ENCODE measurements at regions not wholly inside any gene's neighbourhood (a gene's known extent, or its start where the extent isn't known, plus 50 kb on each side); places are given as distances from the start of the nearest gene placed in this dataset.

DNA sequence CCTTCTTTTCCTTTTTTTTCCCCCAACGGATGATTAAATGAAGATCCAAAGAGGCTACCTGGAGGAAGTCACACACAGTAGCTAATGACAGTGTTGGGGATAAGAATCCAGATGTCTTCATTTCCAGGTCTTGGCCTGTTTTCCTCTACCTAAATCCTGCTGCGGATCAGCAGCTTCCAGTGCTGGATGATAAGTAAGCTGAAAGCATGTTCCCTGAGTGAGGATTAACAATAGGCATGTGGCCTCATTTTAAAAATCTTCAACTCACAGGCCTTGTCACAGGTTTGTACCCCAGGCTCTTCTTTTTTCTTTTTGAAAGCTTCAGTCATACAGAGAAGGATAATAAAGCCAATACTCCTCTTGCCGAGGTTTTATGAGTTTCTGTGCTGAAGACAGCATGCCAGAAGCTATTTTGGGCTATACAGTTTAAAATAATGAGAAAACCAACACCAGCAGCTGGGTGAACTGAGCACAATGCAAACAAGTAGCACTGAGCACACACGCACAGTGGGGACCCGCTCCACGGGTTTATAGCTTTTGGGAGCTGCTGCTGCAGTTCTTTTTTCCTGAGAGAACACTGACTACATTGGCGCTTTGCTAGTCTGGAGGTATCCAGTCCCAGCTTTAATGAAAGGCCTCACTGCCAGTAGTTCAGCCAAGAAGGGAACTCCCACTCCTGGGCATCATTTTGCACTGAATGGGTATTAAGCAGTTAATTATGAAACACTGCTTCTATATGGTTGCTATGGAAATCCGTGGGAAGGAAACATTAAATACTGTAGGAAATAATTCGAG is 184.2 kb upstream of the CTSO start:
- Histone ChIP-seq H3K36me3 (ENCODE audit: control insufficient read depth in 3 of 3, insufficient read depth in 2 of 3, low read depth in 1 of 3, low read length in 3 of 3) (no peaks in the 10 kb centered on the region), H3K27me3 (ENCODE audit: control insufficient read depth in 3 of 3, insufficient read depth in 3 of 3, low read length in 3 of 3) (no peaks in the 10 kb centered on the region), H3K9me3 (ENCODE audit: control insufficient read depth in 2 of 2, insufficient read depth in 1 of 2, low read depth in 1 of 2, low read length in 1 of 2) (no peaks in the 10 kb centered on the region), H3K4me3 (ENCODE audit: low read depth in 1 of 3, low read length in 3 of 3) (no peak overlapping the region), H3K4me1 (ENCODE audit: control insufficient read depth in 3 of 3, insufficient read depth in 2 of 3, low read depth in 1 of 3, low read length in 2 of 3) (no peaks in the 10 kb centered on the region), H3K27ac (ENCODE audit: low read depth in 1 of 3, low read length in 2 of 3) (no peak overlapping the region)
- WGBS, 3 donors: 60 to 66% (median 62%) methylated on average over 9 of the region's 9 CpGs
- FAIRE-seq: no peak
- no peak for DNase-seq

DNA sequence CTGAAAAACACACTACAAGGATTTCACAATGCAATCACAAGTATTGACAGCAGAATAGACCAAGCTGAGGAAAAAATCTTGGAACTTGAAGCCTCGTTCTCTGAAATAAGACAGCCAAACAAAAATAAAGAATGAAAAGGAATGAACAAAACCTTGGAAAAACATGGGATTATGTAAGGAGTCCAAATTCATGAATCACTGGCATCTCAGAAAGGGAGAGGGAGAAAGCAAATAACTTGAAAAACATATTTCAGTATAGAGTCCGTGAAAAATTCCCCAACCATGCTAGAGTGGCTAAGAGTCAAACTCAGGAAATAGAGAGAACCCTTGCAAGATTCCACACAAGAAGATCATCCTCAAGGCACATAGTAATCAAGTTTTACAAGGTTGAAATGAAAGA is 178.5 kb upstream of the CTSO start:
- H3K4me3 ChIP-seq (ENCODE audit: low read depth in 1 of 3, low read length in 3 of 3): no peak overlapping the region
- H3K27me3 ChIP-seq (ENCODE audit: control insufficient read depth in 3 of 3, insufficient read depth in 3 of 3, low read length in 3 of 3): no peaks in the 10 kb centered on the region
- no peak overlapping the region for H3K27ac ChIP-seq (ENCODE audit: low read depth in 1 of 3, low read length in 2 of 3)
- no peaks in the 10 kb centered on the region for H3K4me1 ChIP-seq (ENCODE audit: control insufficient read depth in 3 of 3, insufficient read depth in 2 of 3, low read depth in 1 of 3, low read length in 2 of 3)
- 77 to 88% (median 80%) methylated on average over 2 of the region's 2 CpGs for WGBS, 3 donors
- no peaks in the 10 kb centered on the region for H3K36me3 ChIP-seq (ENCODE audit: control insufficient read depth in 3 of 3, insufficient read depth in 2 of 3, low read depth in 1 of 3, low read length in 3 of 3)
- FAIRE-seq (no peak), DNase-seq (no peak)
- H3K9me3 ChIP-seq (ENCODE audit: control insufficient read depth in 2 of 2, insufficient read depth in 1 of 2, low read depth in 1 of 2, low read length in 1 of 2): no peaks in the 10 kb centered on the region

DNA sequence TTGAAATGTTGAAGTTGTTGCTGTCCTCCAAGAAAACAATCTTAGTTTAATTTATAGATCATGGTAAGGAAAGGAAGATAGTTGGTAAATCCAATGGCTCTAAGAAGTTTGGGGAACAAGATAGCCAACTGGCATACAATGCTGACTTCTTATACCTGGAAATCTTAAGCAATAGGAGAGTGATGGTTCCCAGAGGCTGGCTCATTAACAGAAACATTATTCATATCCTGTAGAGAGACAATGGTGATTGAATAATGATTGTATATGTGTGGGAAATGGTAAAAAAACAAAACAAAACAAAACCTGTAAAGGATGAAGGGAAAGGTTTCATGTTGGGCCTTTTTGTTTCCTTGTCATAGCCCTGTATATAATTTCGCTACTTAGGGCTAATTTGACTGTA is 174.9 kb upstream of the CTSO start:
- H3K27me3 ChIP-seq (ENCODE audit: control insufficient read depth in 3 of 3, insufficient read depth in 3 of 3, low read length in 3 of 3): no peaks in the 10 kb centered on the region
- no peaks in the 10 kb centered on the region for H3K36me3 ChIP-seq (ENCODE audit: control insufficient read depth in 3 of 3, insufficient read depth in 2 of 3, low read depth in 1 of 3, low read length in 3 of 3)
- no peaks in the 10 kb centered on the region for H3K4me1 ChIP-seq (ENCODE audit: control insufficient read depth in 3 of 3, insufficient read depth in 2 of 3, low read depth in 1 of 3, low read length in 2 of 3)
- FAIRE-seq (no peak), DNase-seq (no peak)
- no peak overlapping the region for H3K4me3 ChIP-seq (ENCODE audit: low read depth in 1 of 3, low read length in 3 of 3)
- whole genome bisulfite sequencing, 3 donors: 38 to 51% (median 43%) methylated on average over 1 of the region's 1 CpG
- no peak overlapping the region for H3K27ac ChIP-seq (ENCODE audit: low read depth in 1 of 3, low read length in 2 of 3)
- no peaks in the 10 kb centered on the region for H3K9me3 ChIP-seq (ENCODE audit: control insufficient read depth in 2 of 2, insufficient read depth in 1 of 2, low read depth in 1 of 2, low read length in 1 of 2)

DNA sequence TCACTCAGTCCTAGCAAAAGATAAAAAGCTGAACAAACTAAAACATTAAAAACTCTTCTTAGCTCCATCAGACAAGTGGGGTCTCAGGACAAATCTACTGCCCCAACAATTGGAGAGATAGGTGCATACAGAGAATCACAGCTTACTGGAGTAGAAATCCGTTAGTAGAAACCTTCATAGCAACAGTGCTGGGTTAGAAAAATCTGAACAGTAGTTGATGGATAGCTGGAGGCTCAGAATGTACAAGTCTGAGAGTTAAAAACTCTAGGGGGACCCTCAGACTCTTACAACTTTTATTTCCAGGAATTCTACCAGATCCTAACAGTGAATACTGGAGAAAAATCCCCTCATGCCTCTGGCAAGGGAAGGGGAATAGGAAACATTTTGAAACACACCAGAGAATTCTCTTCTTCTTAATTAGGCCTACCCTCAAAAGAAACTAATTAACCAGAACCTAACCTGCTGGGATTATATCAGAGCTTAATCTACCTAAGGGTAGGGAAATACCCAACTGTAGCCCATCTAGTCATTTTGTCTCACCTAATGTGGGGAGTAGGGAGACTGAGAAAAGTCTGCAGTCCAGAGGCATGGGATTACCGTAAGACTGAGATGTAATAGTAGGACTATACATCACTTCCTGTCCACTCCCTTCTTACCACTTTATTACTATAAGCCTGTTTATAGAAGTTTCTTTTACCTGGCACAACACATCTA is 165.0 kb upstream of the CTSO start:
- H3K9me3 ChIP-seq (ENCODE audit: control insufficient read depth in 2 of 2, insufficient read depth in 1 of 2, low read depth in 1 of 2, low read length in 1 of 2): no peaks in the 10 kb centered on the region
- H3K27ac ChIP-seq (ENCODE audit: low read depth in 1 of 3, low read length in 2 of 3): no peak overlapping the region
- no peak for DNase-seq
- 50 to 73% (median 71%) methylated on average over 2 of the region's 2 CpGs for WGBS, 3 donors
- no peak overlapping the region for H3K4me3 ChIP-seq (ENCODE audit: low read depth in 1 of 3, low read length in 3 of 3)
- no peak for FAIRE-seq
- H3K4me1 ChIP-seq (ENCODE audit: control insufficient read depth in 3 of 3, insufficient read depth in 2 of 3, low read depth in 1 of 3, low read length in 2 of 3): no peaks in the 10 kb centered on the region
- H3K36me3 ChIP-seq (ENCODE audit: control insufficient read depth in 3 of 3, insufficient read depth in 2 of 3, low read depth in 1 of 3, low read length in 3 of 3): no peaks in the 10 kb centered on the region
- H3K27me3 ChIP-seq (ENCODE audit: control insufficient read depth in 3 of 3, insufficient read depth in 3 of 3, low read length in 3 of 3): no peaks in the 10 kb centered on the region

DNA sequence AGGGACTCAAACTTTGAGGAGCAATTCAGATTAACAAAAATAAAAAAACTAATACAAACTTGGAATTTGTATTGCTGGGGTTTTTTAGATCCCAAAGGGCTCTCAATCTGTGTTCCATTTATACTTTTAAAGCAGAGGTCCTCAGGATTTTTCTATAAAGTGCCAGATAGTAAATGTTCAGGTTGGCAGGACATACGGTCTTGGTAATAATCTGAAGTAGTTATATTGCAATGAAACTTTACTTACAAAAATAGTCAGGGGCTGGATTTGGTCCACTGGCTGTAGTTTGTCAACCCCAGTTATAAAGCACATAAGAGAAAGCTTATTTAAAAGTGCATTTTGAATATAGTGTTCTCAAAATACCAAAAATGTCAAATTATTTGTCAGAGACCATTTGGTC is 164.1 kb upstream of the CTSO start:
- Histone ChIP-seq H3K4me3 (ENCODE audit: low read depth in 1 of 3, low read length in 3 of 3) (no peak overlapping the region), H3K27me3 (ENCODE audit: control insufficient read depth in 3 of 3, insufficient read depth in 3 of 3, low read length in 3 of 3) (no peaks in the 10 kb centered on the region), H3K36me3 (ENCODE audit: control insufficient read depth in 3 of 3, insufficient read depth in 2 of 3, low read depth in 1 of 3, low read length in 3 of 3) (no peaks in the 10 kb centered on the region), H3K27ac (ENCODE audit: low read depth in 1 of 3, low read length in 2 of 3) (no peak overlapping the region), H3K9me3 (ENCODE audit: control insufficient read depth in 2 of 2, insufficient read depth in 1 of 2, low read depth in 1 of 2, low read length in 1 of 2) (no peaks in the 10 kb centered on the region), H3K4me1 (ENCODE audit: control insufficient read depth in 3 of 3, insufficient read depth in 2 of 3, low read depth in 1 of 3, low read length in 2 of 3) (no peaks in the 10 kb centered on the region)
- no peak for FAIRE-seq
- WGBS, 3 donors: 34 to 67% (median 47%) methylated on average over 1 of the region's 1 CpG
- no peak for DNase-seq

DNA sequence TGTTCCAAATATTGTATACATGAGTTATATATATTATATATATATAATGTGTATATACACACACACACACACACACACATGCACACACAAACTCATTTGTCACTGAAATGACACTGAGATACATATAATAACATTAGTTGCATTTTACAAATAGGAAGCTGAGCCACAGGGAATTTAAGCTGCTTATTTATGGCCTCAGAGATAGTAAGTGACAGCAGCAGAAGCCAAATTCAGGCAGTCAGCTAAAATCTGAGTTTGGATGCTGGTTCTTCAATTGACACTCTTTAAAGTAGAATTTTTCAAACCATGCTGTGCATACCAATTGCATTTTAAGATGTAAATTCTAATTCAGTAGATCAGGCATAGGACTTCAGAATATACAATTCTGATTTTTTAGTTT is 163.3 kb upstream of the CTSO start:
- no peak overlapping the region for H3K27ac ChIP-seq (ENCODE audit: low read depth in 1 of 3, low read length in 2 of 3)
- no peak overlapping the region for H3K4me3 ChIP-seq (ENCODE audit: low read depth in 1 of 3, low read length in 3 of 3)
- no peaks in the 10 kb centered on the region for H3K4me1 ChIP-seq (ENCODE audit: control insufficient read depth in 3 of 3, insufficient read depth in 2 of 3, low read depth in 1 of 3, low read length in 2 of 3)
- no peaks in the 10 kb centered on the region for H3K9me3 ChIP-seq (ENCODE audit: control insufficient read depth in 2 of 2, insufficient read depth in 1 of 2, low read depth in 1 of 2, low read length in 1 of 2)
- no peak for FAIRE-seq
- no peaks in the 10 kb centered on the region for H3K36me3 ChIP-seq (ENCODE audit: control insufficient read depth in 3 of 3, insufficient read depth in 2 of 3, low read depth in 1 of 3, low read length in 3 of 3)
- H3K27me3 ChIP-seq (ENCODE audit: control insufficient read depth in 3 of 3, insufficient read depth in 3 of 3, low read length in 3 of 3): no peaks in the 10 kb centered on the region
- no peak for DNase-seq

DNA sequence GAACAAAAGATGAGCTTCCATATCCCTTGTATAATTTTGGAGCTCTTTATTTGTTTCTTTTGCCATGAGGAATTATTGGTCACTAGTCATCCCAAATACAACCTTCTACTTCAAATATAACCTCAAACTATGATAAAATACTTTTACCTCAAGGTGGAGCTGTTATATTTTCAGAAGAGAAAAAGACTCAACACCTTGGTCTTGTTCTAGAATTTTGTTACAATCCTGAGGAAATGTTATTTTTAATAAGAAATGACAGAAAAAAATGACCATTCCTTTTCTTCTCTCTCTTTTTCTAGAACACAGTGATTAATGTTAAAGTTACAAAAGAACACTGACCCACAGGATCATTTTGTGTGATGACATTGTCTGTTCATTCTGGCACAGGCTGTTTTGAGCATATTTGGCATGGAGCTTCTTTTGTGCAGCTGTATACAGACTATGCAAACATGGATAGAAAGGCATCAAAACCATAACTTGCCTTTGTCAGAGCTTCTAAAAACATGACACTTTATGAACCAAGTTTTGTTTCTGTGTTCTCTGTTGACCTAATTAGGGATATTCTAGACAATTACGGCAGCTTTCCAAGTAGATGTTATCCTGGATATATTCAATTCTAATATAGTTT is 159.6 kb upstream of the CTSO start:
- 56 to 72% (median 60%) methylated on average over 1 of the region's 1 CpG for WGBS, 3 donors
- H3K27ac ChIP-seq (ENCODE audit: low read depth in 1 of 3, low read length in 2 of 3): no peak overlapping the region
- DNase-seq (no peak), FAIRE-seq (no peak)
- no peak overlapping the region for H3K4me3 ChIP-seq (ENCODE audit: low read depth in 1 of 3, low read length in 3 of 3)
- H3K36me3 ChIP-seq (ENCODE audit: control insufficient read depth in 3 of 3, insufficient read depth in 2 of 3, low read depth in 1 of 3, low read length in 3 of 3): no peaks in the 10 kb centered on the region
- no peaks in the 10 kb centered on the region for H3K4me1 ChIP-seq (ENCODE audit: control insufficient read depth in 3 of 3, insufficient read depth in 2 of 3, low read depth in 1 of 3, low read length in 2 of 3)
- no peaks in the 10 kb centered on the region for H3K9me3 ChIP-seq (ENCODE audit: control insufficient read depth in 2 of 2, insufficient read depth in 1 of 2, low read depth in 1 of 2, low read length in 1 of 2)
- H3K27me3 ChIP-seq (ENCODE audit: control insufficient read depth in 3 of 3, insufficient read depth in 3 of 3, low read length in 3 of 3): no peaks in the 10 kb centered on the region

DNA sequence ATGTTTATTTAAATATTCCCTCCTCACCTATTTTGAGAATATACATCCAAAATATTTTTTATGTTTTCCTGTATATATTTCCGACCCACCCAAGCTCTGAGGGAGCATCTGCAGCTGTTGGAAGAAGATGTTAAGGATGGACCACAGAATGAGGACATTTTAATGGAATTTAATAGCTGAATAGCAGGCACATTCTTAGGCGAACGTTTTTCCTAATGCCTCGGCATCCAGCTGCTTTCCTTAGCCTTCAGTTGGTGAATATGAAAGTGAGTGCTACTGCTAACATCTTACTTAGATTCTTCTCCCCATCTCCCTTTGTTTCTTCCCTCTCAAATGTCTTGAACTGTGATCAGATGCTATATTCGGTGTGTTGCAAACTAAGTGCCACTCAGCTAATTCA is 158.0 kb upstream of the CTSO start:
- FAIRE-seq (no peak), DNase-seq (no peak)
- Histone ChIP-seq H3K4me1 (ENCODE audit: control insufficient read depth in 3 of 3, insufficient read depth in 2 of 3, low read depth in 1 of 3, low read length in 2 of 3) (no peaks in the 10 kb centered on the region), H3K9me3 (ENCODE audit: control insufficient read depth in 2 of 2, insufficient read depth in 1 of 2, low read depth in 1 of 2, low read length in 1 of 2) (no peaks in the 10 kb centered on the region), H3K36me3 (ENCODE audit: control insufficient read depth in 3 of 3, insufficient read depth in 2 of 3, low read depth in 1 of 3, low read length in 3 of 3) (no peaks in the 10 kb centered on the region), H3K27me3 (ENCODE audit: control insufficient read depth in 3 of 3, insufficient read depth in 3 of 3, low read length in 3 of 3) (no peaks in the 10 kb centered on the region), H3K4me3 (ENCODE audit: low read depth in 1 of 3, low read length in 3 of 3) (no peak overlapping the region), H3K27ac (ENCODE audit: low read depth in 1 of 3, low read length in 2 of 3) (no peak overlapping the region)
- WGBS, 3 donors: 53 to 56% (median 55%) methylated on average over 5 of the region's 5 CpGs

Data from small intestine (tissue), 7 donors.